MM.1S (cell line): ENCODE measurements at regions not wholly inside any gene's neighbourhood (a gene's known extent, or its start where the extent isn't known, plus 50 kb on each side); places are given as distances from the start of the nearest gene placed in this dataset.

Experiments
- CTCF ChIP-seq: fragments of 300-600 bp; sonication (generic); IDR thresholded peaks from 2 replicates; pipeline ENCODE4 v1.5.1; 2016; ENCODE audit warnings: antibody characterized with exemption, low read length, mixed read lengths
- EZH2 ChIP-seq: fragments of 300-600 bp; sonication (generic); optimal IDR thresholded peaks from 2 replicates; pipeline ENCODE3; 2017; ENCODE audit warnings: low read depth, mild to moderate bottlenecking, antibody characterized with exemption, low read length, mixed read lengths

GRCh38 chr5:143962201-143962600 is 150.2 kb downstream of the HMHB1 start:
- TF ChIP-seq CTCF = no peak
- TF ChIP-seq EZH2 = no peak
